ENCODE measurements at regions not wholly inside any gene's neighbourhood (a gene's known extent, or its start where the extent isn't known, plus 50 kb on each side); places are given as distances from the start of the nearest gene placed in this dataset.

GRCh38 chr6:126633373-126633772, 293.5 kb downstream of the CENPW start:
- H3K9me3 ChIP-seq = no peaks in the 10 kb centered on the region
- H3K4me3 ChIP-seq (replicated peaks in 1 of 3) = no peak overlapping the region
- H3K4me1 ChIP-seq = no peaks in the 10 kb centered on the region
- H3K27ac ChIP-seq = no peak overlapping the region
- WGBS, 2 donors = 58 to 86% methylated on average over 1 of the region's 1 CpG
- DNase-seq = no peak
- H3K27me3 ChIP-seq = no peaks in the 10 kb centered on the region
- intact Hi-C loops (cut with DNase I) = no loop called here
- TF ChIP-seq CTCF (IDR thresholded peaks at IDR 0.05) (no peak), POLR2A (IDR thresholded peaks at IDR 0.05) (no peak)
- H3K36me3 ChIP-seq = no peaks in the 10 kb centered on the region

DNA sequence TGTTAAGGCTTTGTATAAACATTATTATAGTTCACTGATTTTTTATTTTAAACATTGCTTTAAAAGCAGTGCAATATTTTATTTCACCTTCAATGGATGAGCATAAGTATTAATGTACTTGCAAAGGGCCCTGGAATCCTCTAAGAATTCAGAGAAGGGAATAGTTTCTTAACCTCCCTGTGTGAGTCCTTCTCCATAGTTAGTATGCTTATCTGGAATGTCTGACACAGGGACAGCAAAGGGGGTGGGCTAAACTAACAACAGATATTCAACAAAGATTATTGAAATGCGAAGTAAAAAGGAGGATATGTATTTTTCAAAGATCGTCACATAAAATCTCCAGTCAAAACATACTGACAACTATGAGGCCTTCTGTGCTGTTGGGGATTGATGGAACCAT, 300.4 kb downstream of the CENPW start:
- Histone ChIP-seq H3K9me3 (no peaks in the 10 kb centered on the region), H3K27me3 (no peaks in the 10 kb centered on the region), H3K36me3 (no peaks in the 10 kb centered on the region), H3K4me1 (no peaks in the 10 kb centered on the region), H3K4me3 (replicated peaks in 1 of 3) (no peak overlapping the region), H3K27ac (no peak overlapping the region)
- no peak for DNase-seq
- TF ChIP-seq POLR2A (IDR thresholded peaks at IDR 0.05) = no peak
- TF ChIP-seq CTCF (IDR thresholded peaks at IDR 0.05) = no peak
- 87 to 93% methylated on average over 2 of the region's 2 CpGs for WGBS, 2 donors
- intact Hi-C loops (cut with DNase I) = no loop called here

DNA sequence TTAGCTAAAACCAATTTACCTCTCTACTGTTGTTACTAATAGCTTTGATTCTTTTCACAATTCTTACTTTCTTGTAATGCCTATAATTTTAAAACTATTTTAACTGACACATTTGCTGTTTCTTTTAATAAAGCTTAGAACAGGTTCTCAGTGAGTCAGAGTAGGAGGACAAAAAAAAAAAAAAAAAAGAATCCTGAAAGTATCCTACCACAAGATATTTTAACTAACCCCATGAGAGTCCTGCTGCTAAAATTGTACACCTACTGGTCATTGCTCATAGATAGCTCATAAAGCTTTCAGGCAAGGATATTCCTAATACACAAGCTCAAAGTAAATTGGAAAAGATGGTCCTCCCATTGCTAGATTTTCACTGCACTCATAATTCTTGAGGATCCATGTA, 301.0 kb downstream of the CENPW start:
- Histone ChIP-seq H3K36me3 (no peaks in the 10 kb centered on the region), H3K4me1 (no peaks in the 10 kb centered on the region), H3K27me3 (no peaks in the 10 kb centered on the region), H3K9me3 (no peaks in the 10 kb centered on the region), H3K4me3 (replicated peaks in 1 of 3) (no peak overlapping the region), H3K27ac (no peak overlapping the region)
- intact Hi-C loops (cut with DNase I) = no loop called here
- DNase-seq = no peak
- no peak for TF ChIP-seq CTCF (IDR thresholded peaks at IDR 0.05)
- TF ChIP-seq POLR2A (IDR thresholded peaks at IDR 0.05) = no peak

DNA sequence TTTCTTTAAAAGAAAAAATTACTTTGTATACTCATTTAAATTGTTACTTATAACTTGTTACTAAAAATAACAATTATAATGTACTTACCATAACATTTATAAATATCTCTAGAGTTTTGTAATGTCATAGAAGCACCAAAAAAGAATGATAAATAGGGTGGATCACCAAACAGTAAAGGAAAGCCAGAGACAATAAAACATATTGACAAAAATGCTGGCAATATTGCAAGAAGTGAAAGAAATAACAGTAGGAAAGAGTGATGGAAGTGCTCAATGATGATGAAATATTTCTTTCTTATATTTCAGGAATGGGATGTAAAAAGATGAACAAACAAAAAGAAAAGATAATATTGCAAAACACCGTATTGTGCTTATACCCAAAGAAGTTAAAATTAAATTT, 301.7 kb downstream of the CENPW start:
- DNase-seq = no peak
- 91 to 92% methylated on average over 1 of the region's 1 CpG for WGBS, 2 donors
- Histone ChIP-seq H3K36me3 (no peaks in the 10 kb centered on the region), H3K27me3 (no peaks in the 10 kb centered on the region), H3K27ac (no peak overlapping the region), H3K4me1 (no peaks in the 10 kb centered on the region), H3K9me3 (no peaks in the 10 kb centered on the region), H3K4me3 (replicated peaks in 1 of 3) (no peak overlapping the region)
- TF ChIP-seq POLR2A (IDR thresholded peaks at IDR 0.05) (no peak), CTCF (IDR thresholded peaks at IDR 0.05) (no peak)
- intact Hi-C loops (cut with DNase I) = no loop called here

- WGBS, 2 donors = 94 to 95% methylated on average over 25 to 33 of the region's 33 CpGs
- no peak overlapping the region for H3K27ac ChIP-seq
- no peaks in the 10 kb centered on the region for H3K9me3 ChIP-seq
- no peak for TF ChIP-seq CTCF (IDR thresholded peaks at IDR 0.05)
- no peak for TF ChIP-seq POLR2A (IDR thresholded peaks at IDR 0.05)
- H3K27me3 ChIP-seq = no peaks in the 10 kb centered on the region
- no peak for DNase-seq
- intact Hi-C loops (cut with DNase I) = no loop called here
- no peaks in the 10 kb centered on the region for H3K4me1 ChIP-seq
- H3K36me3 ChIP-seq = no peaks in the 10 kb centered on the region
- H3K4me3 ChIP-seq (replicated peaks in 1 of 3) = no peak overlapping the region
Measured at GRCh38 chr6:126643352-126643751, 303.4 kb downstream of the CENPW start.

All from thyroid gland (tissue), 4 donors.